ENCODE measurements at regions not wholly inside any gene's neighbourhood (a gene's known extent, or its start where the extent isn't known, plus 50 kb on each side); places are given as distances from the start of the nearest gene placed in this dataset.

DNA sequence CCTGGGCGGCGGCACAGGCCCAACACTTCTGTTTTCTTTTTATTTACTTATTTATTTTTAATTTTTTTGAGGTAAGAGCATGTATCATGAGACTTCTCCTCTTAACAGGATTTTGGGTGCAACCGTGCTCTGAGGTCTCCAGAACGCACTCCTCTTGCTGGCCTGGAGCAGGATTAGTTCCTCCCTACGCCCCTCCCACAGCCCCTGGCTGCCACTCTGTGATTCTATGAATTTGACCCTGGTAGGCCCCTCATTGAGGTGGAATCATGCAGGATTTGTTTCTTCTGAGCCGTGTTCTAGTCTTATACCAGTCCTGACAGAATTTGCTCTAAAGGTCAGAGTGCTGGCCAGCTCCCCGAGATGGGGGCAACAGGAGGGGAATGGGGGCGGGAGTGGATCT, 106.5 kb upstream of the HS6ST1 start:
- DNase-seq = peak in 1 of 5 donors; percentile 4

DNA sequence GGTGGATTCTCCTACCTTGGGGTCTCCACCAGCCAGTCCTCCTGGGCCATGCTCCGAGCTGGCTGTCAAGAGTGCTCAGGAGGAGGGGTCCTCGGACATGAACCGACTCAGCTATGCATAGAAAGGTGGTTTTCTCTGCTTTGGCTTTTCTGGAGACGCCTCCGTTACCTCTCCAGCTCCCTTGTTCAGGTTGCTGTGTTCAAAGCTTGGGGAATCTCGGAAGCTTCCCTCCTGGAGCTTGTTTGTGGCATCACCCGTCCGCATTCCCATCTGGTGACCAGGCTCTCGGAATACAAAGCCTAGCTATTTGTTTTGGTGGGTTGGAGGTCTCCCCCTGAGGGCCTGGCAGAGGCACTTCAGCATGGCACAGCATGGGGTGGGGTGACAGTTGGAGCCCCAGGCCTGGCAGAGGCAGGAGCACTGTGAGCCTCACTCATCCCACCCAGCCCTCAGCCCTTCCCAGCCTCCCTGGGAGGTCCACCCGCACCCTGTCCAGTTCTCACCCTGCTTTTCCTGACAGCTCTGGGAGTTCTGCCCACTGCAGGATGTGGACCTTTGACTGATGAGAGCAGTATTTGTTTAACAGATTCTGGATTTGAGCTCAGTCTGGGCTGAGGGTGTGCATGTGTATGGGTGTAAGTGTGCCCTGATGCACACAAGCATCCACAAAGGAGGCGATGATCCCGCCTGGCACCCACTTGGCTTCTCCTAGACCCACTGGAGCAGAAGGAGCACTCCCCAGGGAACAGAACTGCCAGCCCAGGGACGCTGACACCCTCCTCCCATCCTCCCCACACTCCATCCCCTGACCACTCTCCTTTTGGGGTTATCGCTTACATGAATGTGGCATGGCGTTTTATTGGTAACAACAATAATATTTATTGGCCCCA, 107.3 kb upstream of the HS6ST1 start:
- Histone ChIP-seq H3K27ac (no peak overlapping the region), H3K4me3 (no peak overlapping the region), H3K4me1 (ENCODE audit: insufficient read depth) (no peaks in the 10 kb centered on the region), H3K36me3 (no peaks in the 10 kb centered on the region), H3K9me3 (no peaks in the 10 kb centered on the region), H3K27me3 (no peaks in the 10 kb centered on the region)
- intact Hi-C loops (cut with DNase I) = no loop called here
- DNase-seq = peak in 4 of 5 donors; percentile 3 to 23 (median 8)
- TF ChIP-seq POLR2A (IDR thresholded peaks at IDR 0.05) (no peak), EP300 (IDR thresholded peaks at IDR 0.05) (no peak)
- TF ChIP-seq, protein P1, sequence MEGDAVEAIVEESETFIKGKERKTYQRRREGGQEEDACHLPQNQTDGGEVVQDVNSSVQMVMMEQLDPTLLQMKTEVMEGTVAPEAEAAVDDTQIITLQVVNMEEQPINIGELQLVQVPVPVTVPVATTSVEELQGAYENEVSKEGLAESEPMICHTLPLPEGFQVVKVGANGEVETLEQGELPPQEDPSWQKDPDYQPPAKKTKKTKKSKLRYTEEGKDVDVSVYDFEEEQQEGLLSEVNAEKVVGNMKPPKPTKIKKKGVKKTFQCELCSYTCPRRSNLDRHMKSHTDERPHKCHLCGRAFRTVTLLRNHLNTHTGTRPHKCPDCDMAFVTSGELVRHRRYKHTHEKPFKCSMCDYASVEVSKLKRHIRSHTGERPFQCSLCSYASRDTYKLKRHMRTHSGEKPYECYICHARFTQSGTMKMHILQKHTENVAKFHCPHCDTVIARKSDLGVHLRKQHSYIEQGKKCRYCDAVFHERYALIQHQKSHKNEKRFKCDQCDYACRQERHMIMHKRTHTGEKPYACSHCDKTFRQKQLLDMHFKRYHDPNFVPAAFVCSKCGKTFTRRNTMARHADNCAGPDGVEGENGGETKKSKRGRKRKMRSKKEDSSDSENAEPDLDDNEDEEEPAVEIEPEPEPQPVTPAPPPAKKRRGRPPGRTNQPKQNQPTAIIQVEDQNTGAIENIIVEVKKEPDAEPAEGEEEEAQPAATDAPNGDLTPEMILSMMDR (IDR thresholded peaks at IDR 0.05) = no peak
- 83 to 94% (median 91%) methylated on average over 15 of the region's 15 CpGs for WGBS, 3 donors

More for the DNA sequence above, 106.5 kb upstream of the HS6ST1 start:
- no peaks in the 10 kb centered on the region for H3K36me3 ChIP-seq
- no peak overlapping the region for H3K4me3 ChIP-seq
- H3K27ac ChIP-seq = no peak overlapping the region
- H3K4me1 ChIP-seq (ENCODE audit: insufficient read depth) = no peaks in the 10 kb centered on the region
- H3K9me3 ChIP-seq = no peaks in the 10 kb centered on the region
- intact Hi-C loops (cut with DNase I) = no loop called here
- WGBS, 3 donors = 88 to 93% (median 91%) methylated on average over 8 of the region's 8 CpGs
- no peak for TF ChIP-seq POLR2A (IDR thresholded peaks at IDR 0.05)
- TF ChIP-seq, protein P1 (IDR thresholded peaks at IDR 0.05) = no peak
- no peak for TF ChIP-seq EP300 (IDR thresholded peaks at IDR 0.05)
- no peaks in the 10 kb centered on the region for H3K27me3 ChIP-seq

DNA sequence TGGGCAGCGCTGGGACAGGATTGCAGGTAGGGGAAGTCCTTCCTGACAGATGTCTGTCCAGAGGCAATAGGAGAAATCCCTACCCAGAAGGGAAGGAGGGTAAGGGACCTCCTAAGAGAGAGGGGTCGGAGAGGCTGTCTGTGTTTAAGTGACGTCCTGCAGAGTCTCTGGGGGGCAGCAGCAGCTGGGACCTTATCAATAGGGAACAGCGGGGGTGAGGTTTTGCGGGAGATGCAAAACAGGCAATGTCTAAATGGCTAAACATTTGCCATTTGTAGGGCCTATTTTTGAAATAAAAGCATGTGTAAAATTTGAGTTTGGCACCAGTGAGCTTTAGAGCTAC, 108.7 kb upstream of the HS6ST1 start:
- Histone ChIP-seq H3K4me3 (no peak overlapping the region), H3K9me3 (no peaks in the 10 kb centered on the region), H3K4me1 (ENCODE audit: insufficient read depth) (no peaks in the 10 kb centered on the region), H3K27ac (no peak overlapping the region), H3K27me3 (no peaks in the 10 kb centered on the region), H3K36me3 (no peaks in the 10 kb centered on the region)
- DNase-seq = peak in 1 of 5 donors; percentile 1
- intact Hi-C loops (cut with DNase I) = no loop called here
- WGBS, 3 donors = 62 to 82% (median 70%) methylated on average over 5 of the region's 5 CpGs
- TF ChIP-seq EP300 (IDR thresholded peaks at IDR 0.05) (no peak), POLR2A (IDR thresholded peaks at IDR 0.05) (no peak)
- TF ChIP-seq, protein P1 (IDR thresholded peaks at IDR 0.05) = no peak

DNA sequence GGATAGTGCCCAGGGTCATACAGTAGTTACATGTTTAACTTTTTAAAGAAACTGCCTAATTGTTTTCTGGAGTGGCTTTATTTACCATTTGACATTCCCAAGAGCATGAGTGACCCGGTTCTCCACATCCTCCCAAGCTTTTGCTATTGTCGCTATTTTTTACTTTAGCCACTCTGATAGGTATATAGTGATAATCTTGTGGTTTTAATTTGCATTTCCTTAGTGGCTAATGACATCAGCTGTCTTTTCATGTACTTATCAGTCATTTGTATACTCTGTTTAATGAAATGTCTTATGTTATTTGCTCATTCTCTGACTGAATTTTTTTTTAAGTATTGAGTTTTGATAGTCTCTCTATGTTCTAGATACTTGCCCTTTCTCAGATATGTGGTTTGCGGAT, 109.7 kb upstream of the HS6ST1 start:
- TF ChIP-seq POLR2A (IDR thresholded peaks at IDR 0.05) (no peak), EP300 (IDR thresholded peaks at IDR 0.05) (no peak)
- TF ChIP-seq, protein P1 (IDR thresholded peaks at IDR 0.05) = no peak
- intact Hi-C loops (cut with DNase I) = no loop called here
- DNase-seq = no peak
- no peak overlapping the region for H3K27ac ChIP-seq
- no peaks in the 10 kb centered on the region for H3K4me1 ChIP-seq (ENCODE audit: insufficient read depth)
- H3K4me3 ChIP-seq = no peak overlapping the region
- H3K27me3 ChIP-seq = no peaks in the 10 kb centered on the region
- no peaks in the 10 kb centered on the region for H3K9me3 ChIP-seq
- 82 to 90% (median 88%) methylated on average over 3 of the region's 3 CpGs for WGBS, 3 donors
- H3K36me3 ChIP-seq = no peaks in the 10 kb centered on the region

All from ovary (tissue), 7 donors.